ENCODE measurements at regions not wholly inside any gene's neighbourhood (a gene's known extent, or its start where the extent isn't known, plus 50 kb on each side); places are given as distances from the start of the nearest gene placed in this dataset.
"Not testable (repeated sequence)": the region's sequence is repeated elsewhere in the genome, so short reads cannot be mapped to it uniquely, and the experiment has no call there.

DNA sequence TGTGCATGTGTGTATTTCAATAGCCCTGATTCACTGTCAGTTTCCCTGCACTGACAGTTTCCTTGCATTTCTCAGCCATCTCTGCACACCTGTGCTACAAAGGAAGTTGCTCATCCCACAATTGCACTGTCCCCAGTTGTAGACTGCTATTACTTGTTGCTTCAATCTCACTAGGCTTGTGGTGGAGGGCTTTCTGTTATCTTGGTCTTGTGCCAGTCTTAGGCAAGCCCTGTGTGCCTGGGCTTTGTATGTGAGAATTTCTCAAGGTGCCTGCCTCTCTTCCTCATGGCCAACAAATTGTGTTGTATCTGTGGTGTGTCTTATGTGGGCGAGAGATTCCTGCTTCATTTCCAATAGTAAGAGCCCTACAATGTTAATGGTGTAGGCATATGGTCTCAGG lies 467.4 kb downstream of the GRIA2 start:
- H3K36me3 ChIP-seq (ENCODE audit: insufficient read depth, low read length) = no peaks in the 10 kb centered on the region
- no peaks in the 10 kb centered on the region for H4K20me1 ChIP-seq (ENCODE audit: insufficient read depth, low read length)
- TF ChIP-seq EZH2phosphoT487 (IDR thresholded peaks at IDR 0.05; ENCODE audit: borderline replicate concordance, low read depth, low read length) = no peak
- TF ChIP-seq, protein P1, sequence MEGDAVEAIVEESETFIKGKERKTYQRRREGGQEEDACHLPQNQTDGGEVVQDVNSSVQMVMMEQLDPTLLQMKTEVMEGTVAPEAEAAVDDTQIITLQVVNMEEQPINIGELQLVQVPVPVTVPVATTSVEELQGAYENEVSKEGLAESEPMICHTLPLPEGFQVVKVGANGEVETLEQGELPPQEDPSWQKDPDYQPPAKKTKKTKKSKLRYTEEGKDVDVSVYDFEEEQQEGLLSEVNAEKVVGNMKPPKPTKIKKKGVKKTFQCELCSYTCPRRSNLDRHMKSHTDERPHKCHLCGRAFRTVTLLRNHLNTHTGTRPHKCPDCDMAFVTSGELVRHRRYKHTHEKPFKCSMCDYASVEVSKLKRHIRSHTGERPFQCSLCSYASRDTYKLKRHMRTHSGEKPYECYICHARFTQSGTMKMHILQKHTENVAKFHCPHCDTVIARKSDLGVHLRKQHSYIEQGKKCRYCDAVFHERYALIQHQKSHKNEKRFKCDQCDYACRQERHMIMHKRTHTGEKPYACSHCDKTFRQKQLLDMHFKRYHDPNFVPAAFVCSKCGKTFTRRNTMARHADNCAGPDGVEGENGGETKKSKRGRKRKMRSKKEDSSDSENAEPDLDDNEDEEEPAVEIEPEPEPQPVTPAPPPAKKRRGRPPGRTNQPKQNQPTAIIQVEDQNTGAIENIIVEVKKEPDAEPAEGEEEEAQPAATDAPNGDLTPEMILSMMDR (conservative IDR thresholded peaks at IDR 0.05; ENCODE audit: low read length) = no peak
- DNase-seq (ENCODE audit: low spot score) = no peak
- H3K9me2 ChIP-seq (ENCODE audit: insufficient read depth, low read length) = no peaks in the 10 kb centered on the region
- no peak overlapping the region for H3K27ac ChIP-seq (ENCODE audit: low read depth, low read length, poor library complexity, severe bottlenecking)
- CTCF ChIA-PET (ENCODE audit: unreplicated experiment) = no interaction called here
- no peak overlapping the region for H2AFZ ChIP-seq (ENCODE audit: low read length)
- H3K9me3 ChIP-seq (ENCODE audit: low read length) = no peaks in the 10 kb centered on the region
- intact Hi-C loops (cut with micrococcal nuclease; ENCODE audit: unreplicated experiment) = no loop called here
- no peak overlapping the region for H3K4me2 ChIP-seq (ENCODE audit: low read length)
- no TSS peak for BruUV-seq (replicated peaks)
- no peak overlapping the region for H3K4me3 ChIP-seq (ENCODE audit: low read depth, low read length, poor library complexity, severe bottlenecking)
- POLR2A ChIA-PET = no interaction called here
- no peaks in the 10 kb centered on the region for H3K4me1 ChIP-seq (ENCODE audit: insufficient read depth, low read length, poor library complexity, severe bottlenecking)
- no peaks in the 10 kb centered on the region for H3K79me2 ChIP-seq (ENCODE audit: insufficient read depth, low read depth, low read length)

GRCh38 chr4:157679326-157679725 lies 458.8 kb downstream of the GRIA2 start:
- H3K27ac ChIP-seq (ENCODE audit: low read depth, low read length, poor library complexity, severe bottlenecking); H4K20me1 ChIP-seq (ENCODE audit: insufficient read depth, low read length); H3K4me3 ChIP-seq (ENCODE audit: low read depth, low read length, poor library complexity, severe bottlenecking); intact Hi-C loops (cut with micrococcal nuclease; ENCODE audit: unreplicated experiment); DNase-seq (ENCODE audit: low spot score); H3K9me3 ChIP-seq (ENCODE audit: low read length); H3K9me2 ChIP-seq (ENCODE audit: insufficient read depth, low read length); H3K79me2 ChIP-seq (ENCODE audit: insufficient read depth, low read depth, low read length); H3K4me2 ChIP-seq (ENCODE audit: low read length); H2AFZ ChIP-seq (ENCODE audit: low read length); BruUV-seq (replicated peaks); H3K36me3 ChIP-seq (ENCODE audit: insufficient read depth, low read length); H3K4me1 ChIP-seq (ENCODE audit: insufficient read depth, low read length, poor library complexity, severe bottlenecking); CTCF ChIA-PET (ENCODE audit: unreplicated experiment); POLR2A ChIA-PET: not testable (repeated sequence)

DNA sequence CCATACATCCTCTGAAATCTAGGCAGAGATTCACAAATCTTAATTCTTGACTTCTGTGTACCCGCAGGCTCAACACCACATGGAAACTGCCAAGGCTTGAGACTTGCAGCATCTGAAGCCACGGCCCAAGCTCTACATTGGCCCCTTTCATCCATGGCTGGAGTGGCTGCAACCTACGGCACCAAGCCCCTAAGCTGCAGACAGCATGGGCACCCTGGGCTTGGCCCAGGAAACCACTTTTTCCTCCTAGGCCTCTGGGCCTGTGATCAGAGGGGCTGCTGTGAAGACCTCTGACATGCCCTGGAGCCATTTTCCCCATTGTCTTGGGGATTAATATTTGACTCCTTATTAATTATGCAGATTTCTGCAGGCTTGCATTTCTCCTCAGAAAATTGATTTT lies 457.9 kb downstream of the GRIA2 start:
- H3K4me3 ChIP-seq (ENCODE audit: low read depth, low read length, poor library complexity, severe bottlenecking) = no peak overlapping the region
- H3K9me2 ChIP-seq (ENCODE audit: insufficient read depth, low read length) = no peaks in the 10 kb centered on the region
- POLR2A ChIA-PET = no interaction called here
- no peak overlapping the region for H2AFZ ChIP-seq (ENCODE audit: low read length)
- H4K20me1 ChIP-seq (ENCODE audit: insufficient read depth, low read length) = no peaks in the 10 kb centered on the region
- no peak overlapping the region for H3K4me2 ChIP-seq (ENCODE audit: low read length)
- no peaks in the 10 kb centered on the region for H3K36me3 ChIP-seq (ENCODE audit: insufficient read depth, low read length)
- H3K79me2 ChIP-seq (ENCODE audit: insufficient read depth, low read depth, low read length) = no peaks in the 10 kb centered on the region
- H3K27ac ChIP-seq (ENCODE audit: low read depth, low read length, poor library complexity, severe bottlenecking) = no peak overlapping the region
- BruUV-seq (replicated peaks) = no TSS peak
- CTCF ChIA-PET (ENCODE audit: unreplicated experiment) = no interaction called here
- intact Hi-C loops (cut with micrococcal nuclease; ENCODE audit: unreplicated experiment) = no loop called here
- H3K4me1 ChIP-seq (ENCODE audit: insufficient read depth, low read length, poor library complexity, severe bottlenecking) = no peaks in the 10 kb centered on the region
- no peak for TF ChIP-seq EZH2phosphoT487 (IDR thresholded peaks at IDR 0.05; ENCODE audit: borderline replicate concordance, low read depth, low read length)
- TF ChIP-seq, protein P1 (conservative IDR thresholded peaks at IDR 0.05; ENCODE audit: low read length) = no peak
- no peak for DNase-seq (ENCODE audit: low spot score)
- H3K9me3 ChIP-seq (ENCODE audit: low read length) = no peaks in the 10 kb centered on the region
